ENCODE measurements at regions not wholly inside any gene's neighbourhood (a gene's known extent, or its start where the extent isn't known, plus 50 kb on each side); places are given as distances from the start of the nearest gene placed in this dataset.

DNA sequence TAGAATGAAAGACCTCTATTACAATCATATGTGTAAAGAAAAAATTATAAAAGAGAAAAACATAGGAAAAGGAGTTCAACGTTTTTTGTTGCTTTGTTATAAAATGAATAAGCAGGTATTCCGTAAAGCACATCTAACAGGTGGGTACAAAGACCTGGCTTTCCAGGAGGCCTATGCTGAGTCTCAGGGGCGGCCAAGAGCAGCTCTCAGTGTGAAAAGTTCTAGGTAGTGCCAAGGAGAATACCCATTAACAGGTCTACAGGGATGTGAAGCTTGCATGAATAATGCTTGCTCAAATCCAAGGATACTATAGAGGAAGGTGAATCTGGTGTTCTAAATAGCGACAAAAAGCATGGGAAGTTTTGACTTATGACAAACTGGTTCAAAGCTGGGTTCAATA, 944.4 kb downstream of the PDHA2 start:
- DNase-seq (ENCODE audit: low spot score) = no peak

DNA sequence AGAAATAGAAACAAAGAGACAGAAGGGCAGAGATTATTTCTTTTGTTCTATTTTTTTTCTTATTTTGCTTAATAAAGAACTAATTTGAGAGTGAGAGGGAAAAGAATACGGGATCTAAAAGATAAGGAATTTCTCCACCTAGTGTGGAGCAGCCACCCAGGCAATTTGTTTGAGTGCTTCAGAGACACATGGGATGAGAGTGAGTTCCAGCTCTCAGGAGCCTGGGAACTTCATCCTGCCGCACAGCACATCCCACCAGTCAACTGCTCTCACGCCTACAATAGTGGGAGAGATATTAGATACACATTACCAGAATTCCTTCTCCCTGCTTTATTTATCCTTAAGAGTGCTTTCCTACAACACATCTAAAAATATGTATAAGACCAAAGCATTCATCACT, 946.4 kb downstream of the PDHA2 start:
- no peak for DNase-seq (ENCODE audit: low spot score)

DNA sequence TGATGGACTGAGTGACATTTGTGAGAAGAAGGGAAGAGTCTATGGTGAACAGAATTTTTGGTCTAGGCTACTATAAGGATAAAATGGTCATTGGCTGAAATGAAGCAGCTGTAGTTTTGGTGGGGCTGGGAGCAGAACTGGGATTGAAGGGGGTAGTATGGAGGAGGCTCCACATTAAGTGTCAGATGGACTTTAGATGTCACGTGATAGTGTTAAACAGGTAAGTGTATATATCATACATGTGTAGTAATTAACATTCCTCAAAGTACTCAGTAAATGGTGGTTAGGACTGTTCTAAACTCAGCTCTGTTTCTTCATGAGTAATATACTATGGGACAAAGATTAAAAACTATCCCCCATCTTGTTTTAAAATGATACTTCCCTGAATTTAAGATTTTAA, 947.9 kb downstream of the PDHA2 start:
- no peak for DNase-seq (ENCODE audit: low spot score)

DNA sequence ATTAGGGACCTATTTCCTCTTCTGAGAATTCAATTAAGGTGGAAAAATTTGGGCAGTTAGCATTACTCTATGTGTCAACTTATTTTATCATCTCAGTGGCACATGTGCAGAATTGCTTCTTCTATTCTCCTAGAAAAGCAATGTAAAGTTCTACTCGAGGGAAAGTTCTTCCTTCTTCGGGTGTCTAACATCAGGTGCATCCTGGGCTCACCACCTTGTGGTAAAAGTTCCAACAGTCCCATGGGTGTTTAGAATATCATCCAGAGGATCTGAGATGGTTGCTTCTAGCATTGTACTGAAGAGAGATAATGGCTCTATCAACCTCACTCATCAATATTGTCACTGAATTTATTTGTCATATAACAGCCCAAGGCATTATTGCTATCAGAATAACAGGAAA, 969.7 kb downstream of the PDHA2 start:
- DNase-seq (ENCODE audit: low spot score) = no peak

DNA sequence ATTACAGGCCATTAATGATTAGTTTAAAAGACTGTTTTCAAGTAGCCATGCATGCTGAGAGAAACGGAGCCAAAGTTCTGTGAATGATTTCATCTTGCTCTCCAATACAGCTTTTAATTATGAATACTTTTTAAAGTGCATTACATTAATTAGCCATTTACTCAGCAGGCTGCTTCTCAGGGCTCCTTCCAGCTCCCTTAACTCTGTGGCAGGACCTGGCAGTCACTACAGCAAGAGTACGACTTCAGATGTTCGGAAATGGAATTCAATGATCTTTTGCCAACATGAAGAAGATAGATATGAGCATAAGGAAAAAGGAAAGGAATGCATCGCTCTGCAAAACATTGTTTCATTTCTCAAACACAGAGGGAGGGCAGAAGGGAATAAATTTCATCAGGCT, 987.2 kb downstream of the PDHA2 start:
- peak; percentile 20 for DNase-seq (ENCODE audit: low spot score)

DNA sequence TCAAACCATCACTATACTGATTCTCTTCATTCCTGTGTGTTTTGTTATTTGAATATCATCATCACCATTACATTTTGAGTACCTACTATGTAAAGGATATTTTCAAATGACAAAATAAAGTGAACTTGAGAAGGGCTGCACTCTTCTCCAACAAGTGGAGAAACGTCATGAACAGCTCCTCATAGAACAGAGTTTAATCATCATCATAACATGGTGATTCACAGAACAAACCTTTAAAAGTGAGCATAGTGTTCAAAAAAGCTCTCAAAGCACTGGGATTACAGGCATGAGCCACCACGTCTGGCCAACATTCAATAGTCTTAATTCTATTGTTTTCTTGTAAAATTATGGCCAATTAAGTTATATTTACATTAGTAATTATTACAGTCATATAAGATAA, 993.9 kb downstream of the PDHA2 start:
- no peak for DNase-seq (ENCODE audit: low spot score)

DNA sequence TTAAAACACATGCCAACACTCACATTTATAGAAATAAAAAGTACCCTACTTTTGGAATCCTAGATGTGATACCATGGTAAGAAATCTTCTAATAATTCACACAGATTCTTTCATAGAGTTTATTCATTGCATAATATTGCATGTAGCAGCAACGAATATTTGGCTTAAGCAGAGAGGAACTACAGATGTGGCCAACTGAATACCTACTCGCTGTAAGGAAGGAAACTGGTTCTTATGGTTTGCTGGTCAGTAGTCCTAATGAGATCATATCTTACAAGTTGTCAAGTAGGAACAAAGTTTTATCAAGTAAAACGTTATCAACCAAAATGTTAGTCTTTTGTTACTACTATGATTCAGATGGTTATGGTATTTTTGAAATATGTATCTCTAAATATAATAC, 996.1 kb downstream of the PDHA2 start:
- DNase-seq (ENCODE audit: low spot score) = no peak

DNA sequence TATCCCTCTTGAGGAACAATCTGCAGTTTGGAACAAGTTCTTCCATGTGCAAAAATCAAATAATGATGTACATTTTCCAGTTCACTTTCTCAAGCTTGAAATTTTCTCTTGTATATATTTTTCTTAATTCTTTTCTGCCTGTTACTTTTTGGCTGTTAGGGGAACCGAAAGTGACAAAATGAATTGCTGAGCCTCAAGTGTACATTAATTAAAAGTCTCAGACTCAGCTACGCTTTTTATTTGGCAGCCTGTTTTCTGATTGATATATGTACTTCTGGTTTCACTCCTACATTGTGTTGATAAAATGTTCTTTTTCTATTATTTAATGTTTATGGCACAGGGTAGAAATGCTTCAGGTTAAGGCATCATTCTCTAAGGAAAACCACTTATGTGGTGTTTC, 999.5 kb downstream of the PDHA2 start:
- no peak for DNase-seq (ENCODE audit: low spot score)

DNA sequence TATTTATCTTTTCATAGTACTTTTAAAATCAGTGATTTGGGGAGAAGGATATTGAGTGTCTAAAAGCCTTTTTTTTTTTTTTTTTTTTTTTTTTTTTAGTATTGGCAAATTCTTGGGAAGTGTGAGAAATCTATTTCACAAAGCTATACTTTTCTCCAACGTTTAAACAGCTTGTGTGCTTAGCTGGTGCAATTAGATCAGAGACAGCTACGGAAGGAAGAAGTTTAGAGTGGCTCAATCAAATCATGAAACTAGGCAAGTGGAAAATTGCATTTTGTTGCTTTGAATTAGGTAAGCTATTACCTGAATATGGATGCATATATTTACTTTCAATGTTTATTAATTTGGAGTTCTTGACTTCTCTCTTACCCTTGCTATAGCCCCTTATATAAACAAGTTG, 1001.9 kb downstream of the PDHA2 start:
- DNase-seq (ENCODE audit: low spot score) = no peak

DNA sequence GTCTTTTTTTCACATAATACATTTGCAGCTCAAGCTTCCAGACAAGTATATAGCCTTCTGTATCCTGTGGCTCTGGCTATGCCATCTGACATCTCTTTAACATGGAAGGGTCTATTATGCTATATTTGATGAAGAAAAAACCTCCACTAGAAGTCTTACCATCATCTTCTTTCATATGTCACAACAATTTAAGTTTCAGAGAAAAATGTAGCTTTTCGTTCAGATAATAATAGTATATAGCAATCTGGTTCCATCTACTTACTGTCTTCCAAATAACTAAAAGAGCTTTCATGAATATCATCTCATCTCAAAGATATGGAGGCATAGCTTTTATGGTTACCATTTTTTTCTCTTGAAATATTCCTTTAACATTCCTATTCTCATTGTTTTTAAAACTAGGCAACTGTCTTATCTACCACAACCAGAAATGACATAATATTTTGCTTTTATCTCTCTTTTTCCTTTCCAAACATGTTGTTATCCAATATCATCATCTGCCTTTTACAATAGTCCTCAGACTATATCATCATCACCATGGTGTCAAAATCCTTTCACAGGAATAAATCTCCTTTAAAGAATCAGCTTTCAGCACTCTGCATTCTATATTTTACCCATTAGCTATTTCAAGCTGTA, 1005.1 kb downstream of the PDHA2 start:
- DNase-seq (ENCODE audit: low spot score) = no peak

DNA sequence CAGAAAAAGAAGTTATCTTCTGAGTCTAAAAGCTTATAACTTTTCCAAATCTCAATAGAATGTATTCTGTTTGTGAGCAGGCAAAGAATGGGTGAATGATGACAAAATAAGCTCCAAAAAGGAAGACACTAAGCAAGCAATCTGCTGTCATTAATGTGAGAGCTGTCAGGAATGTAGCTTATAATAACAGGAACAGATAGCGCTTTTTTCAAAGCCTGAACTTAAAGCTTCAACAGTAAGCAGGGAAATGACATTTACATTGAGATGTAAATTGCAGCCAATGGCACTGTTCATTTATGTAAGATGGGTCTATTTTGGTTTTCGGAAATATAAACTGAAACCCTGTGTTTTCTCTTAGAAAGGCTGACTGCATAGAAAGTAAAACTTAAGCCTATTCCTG, 1005.9 kb downstream of the PDHA2 start:
- DNase-seq (ENCODE audit: low spot score) = no peak

DNA sequence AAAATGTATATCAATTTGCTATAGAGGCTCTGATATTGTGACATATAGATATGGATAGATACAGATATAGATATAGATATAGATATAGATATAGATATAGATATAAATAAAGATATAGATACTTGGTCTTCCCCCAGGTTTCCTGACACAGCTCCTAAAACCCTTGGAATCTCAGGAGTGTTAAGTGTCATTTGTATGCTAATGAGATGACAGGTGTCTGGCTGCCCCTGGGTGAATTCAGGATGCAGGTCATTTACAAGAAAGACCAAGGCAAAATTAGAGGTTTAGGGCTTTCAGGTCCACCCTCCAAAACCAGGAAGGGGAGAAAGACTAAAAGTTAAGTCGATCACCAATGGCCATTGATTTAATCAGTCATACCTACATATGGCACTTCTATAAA, 1034.8 kb downstream of the PDHA2 start:
- no peak for DNase-seq (ENCODE audit: low spot score)

DNA sequence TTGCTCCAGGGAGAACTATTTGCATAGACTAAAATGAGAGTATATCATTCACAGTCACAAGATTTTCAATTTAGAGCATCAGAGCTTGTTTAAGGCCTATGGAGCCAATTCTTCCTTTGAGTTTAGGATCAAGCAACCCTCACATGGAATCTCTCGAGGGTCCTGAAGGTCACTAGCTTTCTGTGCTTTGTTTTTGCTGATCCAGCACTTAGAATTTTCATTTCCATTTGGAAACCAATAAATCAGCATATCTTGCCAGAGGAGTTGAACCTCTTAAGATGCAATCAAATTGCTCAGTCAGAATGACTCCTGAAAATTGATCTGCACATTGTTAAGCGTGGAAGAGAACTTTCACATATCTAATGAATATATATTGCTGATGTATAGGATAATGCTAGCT, 1039.6 kb downstream of the PDHA2 start:
- no peak for DNase-seq (ENCODE audit: low spot score)

DNA sequence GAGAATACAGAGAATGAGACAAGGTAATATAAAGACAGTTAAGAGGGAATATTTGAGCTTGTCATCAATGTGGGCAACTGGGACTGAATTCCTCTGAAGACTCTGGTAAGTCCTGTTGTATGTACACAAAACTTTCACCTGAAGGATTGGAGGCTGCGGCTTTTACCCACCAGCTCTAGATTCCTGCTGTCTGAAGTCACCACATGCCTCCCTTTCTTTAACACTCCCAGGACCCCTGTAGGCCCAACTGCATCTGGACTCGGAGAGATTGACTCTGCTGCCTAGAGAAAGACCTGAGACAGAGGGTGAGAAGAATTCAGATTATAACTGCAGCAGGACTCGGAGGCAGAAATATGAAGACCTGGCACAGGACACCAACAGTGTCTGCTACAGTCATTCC, 1048.0 kb downstream of the PDHA2 start:
- DNase-seq (ENCODE audit: low spot score) = no peak

DNA sequence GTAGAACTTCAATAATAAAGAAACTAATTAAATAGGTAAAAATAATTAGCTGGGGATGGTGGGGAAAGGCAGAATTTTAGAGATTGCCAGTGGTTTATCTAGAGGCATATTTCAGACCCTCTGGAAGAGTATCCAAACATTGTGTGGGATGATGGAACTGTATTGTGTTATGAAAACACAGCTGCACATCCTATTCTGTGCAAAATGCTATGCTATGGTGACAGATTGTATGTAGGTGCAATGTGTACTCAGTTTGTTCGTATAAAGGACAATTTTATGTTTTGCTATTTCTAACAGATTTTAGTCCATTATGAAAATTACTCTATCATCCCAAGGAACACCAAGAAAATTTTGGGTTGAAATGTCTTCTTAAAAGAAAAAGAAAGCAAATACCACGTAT, 1054.7 kb downstream of the PDHA2 start:
- DNase-seq (ENCODE audit: low spot score) = no peak

DNA sequence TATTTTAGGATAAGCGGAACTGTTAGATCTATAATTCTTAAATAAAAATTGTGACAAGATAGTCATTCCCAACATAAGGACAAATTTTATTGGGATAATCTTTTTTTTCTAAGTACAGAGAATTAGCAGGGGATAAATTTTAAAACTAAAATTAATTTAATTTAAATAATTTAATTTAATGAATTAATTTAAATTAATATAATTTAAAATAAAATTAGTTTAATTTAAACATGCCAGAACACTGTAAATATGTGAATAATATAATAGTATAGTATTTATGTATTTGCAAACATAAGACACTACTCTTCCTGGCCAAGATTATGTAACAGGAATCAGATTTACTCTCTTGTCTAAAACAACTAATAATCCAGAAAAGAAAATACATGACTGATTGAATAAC, 1055.9 kb downstream of the PDHA2 start:
- DNase-seq (ENCODE audit: low spot score) = no peak

DNA sequence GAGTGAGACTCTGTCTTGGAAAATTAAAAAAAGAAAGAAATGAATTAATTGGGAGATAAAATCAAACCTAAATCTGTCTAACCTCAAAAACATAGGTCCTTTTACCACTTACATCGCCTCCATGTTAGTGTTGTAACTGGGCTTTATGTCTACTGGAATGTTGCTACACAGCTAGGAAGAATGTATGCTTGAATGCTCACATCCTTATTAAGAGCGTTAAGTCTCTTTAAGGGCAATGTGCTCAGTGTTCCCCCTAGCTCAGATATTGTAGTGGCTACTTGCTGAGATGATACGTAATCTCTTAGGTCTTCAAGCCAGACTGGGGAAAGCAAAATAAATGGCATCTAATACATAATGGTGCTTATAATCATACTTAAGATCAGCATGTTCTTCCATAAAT, 1072.8 kb downstream of the PDHA2 start:
- DNase-seq (ENCODE audit: low spot score) = no peak

DNA sequence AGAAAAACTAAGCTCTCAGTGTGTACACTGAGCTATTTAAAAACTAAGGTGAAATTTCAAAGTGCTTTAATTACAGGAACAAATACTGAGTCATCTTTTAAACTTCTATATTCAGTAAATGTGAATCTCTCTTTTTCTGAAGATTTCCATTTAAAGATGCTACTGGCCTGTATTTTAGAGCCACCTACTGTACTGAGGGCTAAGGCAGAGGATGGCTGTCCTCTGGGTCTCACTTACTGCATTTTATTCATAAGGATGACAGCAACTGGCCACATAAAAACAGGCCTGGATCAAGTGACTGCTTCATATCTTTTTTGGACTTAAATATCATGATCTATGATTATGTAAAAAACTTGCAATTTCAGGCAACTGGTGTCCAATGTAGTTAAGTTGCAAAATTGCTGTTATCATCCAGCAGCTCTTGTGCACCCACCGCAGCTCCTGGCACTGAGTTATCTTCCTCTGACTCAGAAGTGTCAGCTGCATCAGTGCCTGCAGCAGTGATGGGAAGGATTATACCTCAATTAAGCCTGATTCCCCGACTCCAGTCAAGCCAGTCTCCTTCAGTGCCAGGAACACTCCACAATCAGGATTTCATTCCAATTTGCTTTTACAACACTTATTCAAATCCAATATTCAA, 1073.7 kb downstream of the PDHA2 start:
- no peak for DNase-seq (ENCODE audit: low spot score)

DNA sequence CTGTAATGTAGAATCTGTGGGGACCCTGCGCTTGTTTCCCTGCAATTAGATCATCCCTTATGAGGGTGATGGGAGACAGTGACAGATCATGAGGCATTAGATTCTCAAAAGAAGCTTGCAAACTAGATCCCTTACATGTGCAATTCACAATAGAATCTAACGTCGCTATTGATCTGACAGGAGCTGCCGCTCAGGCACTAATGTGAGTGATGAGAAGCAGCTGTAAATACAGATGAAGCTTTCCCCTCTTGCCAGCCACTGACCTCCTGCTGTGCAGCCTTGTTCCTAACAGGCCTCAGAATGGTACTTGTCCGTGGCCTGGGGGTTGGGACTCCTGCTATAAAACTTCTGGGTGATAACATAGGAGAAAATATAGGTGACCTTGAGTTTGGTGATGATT, 1076.8 kb downstream of the PDHA2 start:
- no peak for DNase-seq (ENCODE audit: low spot score)

DNA sequence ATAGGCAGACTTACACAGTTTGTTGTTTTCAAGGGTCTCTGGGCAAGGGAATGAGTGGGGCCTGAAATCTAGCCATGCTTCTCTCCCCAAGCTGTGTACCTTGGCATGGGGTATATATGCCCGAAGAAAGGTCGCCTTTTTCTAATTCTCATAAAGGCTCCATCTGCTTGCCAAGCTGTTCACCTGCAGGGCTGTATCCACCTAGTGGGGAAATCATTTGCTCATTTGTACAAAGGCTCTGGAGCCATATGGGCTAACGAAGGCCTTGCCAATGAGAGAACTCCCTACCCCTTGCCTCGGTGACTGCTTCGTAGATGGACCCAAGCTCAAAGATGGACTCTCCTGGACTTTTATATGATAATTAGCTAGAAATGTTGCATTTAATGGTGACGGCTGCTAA, 1097.0 kb downstream of the PDHA2 start:
- peak; percentile 11 for DNase-seq (ENCODE audit: low spot score)

DNA sequence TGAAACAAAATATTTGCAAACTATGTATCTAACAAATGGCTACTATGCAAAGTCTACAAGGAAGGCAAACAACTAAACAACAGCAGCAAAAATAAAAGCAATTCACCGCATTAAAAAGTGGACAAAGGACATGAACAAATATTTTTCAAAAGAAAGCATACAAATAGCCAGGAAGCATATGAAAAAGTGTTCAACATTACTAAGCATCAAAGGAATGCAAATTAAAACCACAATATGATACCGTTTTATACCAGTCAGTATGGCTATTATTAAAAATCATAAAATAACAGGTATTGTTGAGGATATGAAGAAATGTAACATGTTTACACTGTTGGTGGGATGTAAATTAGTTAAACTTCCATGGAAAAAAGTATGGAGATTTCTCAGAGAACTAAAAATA, 1106.7 kb downstream of the PDHA2 start:
- no peak for DNase-seq (ENCODE audit: low spot score)

DNA sequence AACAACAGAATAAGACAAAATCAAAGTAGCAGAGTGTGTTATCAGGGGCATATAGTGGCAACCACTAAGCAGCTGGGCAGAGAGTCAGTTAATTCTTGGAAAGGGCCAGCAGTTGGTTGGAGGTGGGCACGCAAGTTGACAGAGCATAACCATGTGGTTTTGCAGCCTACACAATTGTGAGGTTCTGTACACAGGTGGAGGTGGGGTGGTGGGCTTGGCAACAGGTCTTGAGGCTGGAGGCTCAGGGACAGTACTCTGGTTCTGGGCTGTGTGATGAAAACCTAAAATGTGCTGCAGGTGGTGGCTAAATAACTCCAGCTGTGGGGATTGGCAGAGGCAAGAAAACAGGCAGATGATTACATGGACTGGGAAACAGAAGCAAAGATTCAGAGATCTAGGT, 1112.7 kb downstream of the PDHA2 start:
- DNase-seq (ENCODE audit: low spot score) = no peak

DNA sequence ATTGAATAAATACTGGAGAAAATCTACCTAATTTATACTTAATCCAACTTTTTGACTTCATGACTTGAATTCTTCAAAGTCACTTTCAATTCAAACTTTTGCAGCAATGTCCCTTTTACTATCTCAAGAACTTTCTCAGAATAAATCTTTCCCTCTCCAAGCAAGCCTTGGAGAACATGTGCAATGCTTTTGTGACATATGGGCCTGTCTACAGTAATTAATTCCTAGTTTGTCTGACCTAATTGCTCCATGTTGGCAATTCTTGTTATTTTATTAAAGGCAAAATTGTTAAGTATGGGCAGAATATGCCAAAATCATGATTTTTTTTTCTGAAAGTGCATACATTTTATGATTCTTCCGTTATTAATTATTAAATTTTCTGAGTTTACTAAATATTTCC, 1115.3 kb downstream of the PDHA2 start:
- no peak for DNase-seq (ENCODE audit: low spot score)

DNA sequence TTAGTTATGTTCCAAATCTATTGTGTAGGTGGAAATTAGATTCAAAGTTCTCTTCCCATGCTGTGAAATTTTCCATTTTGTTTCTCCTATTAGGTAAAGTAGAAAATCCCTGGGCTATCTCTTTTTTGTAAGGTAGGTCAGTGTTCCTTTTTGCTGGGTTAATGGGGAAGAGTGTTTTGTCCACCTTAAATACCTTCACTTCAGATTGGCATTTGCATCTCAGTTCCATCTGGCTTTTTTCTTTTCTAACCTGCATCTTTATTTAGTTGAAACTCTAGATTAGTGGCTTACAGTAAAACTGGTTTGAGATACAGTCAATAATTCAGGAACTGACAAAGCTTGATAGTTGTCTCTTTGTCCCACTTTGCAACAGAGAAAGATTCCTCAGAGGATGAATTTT, 1115.8 kb downstream of the PDHA2 start:
- no peak for DNase-seq (ENCODE audit: low spot score)
